ENCODE measurements at regions not wholly inside any gene's neighbourhood (a gene's known extent, or its start where the extent isn't known, plus 50 kb on each side); places are given as distances from the start of the nearest gene placed in this dataset.

DNA sequence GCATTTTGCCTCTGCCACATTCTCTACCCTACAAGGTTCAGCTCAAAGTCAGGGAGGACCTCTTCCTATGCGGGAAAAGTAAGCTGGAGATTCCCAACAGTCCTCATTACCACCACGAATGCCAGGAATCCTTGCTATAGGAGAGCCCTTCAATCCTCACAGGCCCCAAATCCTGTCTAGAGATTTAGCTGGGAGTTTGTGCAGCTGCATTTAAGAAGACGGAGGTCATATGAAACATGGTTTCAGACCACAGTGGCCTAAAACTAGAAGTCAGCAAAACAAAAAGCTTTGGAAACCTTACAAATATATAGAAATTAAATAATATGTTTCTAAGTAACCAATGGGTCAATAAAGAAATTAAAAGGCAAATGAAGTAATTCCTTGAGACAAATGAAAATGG, 415.3 kb upstream of the SETBP1 start:
- TF ChIP-seq, protein P1, sequence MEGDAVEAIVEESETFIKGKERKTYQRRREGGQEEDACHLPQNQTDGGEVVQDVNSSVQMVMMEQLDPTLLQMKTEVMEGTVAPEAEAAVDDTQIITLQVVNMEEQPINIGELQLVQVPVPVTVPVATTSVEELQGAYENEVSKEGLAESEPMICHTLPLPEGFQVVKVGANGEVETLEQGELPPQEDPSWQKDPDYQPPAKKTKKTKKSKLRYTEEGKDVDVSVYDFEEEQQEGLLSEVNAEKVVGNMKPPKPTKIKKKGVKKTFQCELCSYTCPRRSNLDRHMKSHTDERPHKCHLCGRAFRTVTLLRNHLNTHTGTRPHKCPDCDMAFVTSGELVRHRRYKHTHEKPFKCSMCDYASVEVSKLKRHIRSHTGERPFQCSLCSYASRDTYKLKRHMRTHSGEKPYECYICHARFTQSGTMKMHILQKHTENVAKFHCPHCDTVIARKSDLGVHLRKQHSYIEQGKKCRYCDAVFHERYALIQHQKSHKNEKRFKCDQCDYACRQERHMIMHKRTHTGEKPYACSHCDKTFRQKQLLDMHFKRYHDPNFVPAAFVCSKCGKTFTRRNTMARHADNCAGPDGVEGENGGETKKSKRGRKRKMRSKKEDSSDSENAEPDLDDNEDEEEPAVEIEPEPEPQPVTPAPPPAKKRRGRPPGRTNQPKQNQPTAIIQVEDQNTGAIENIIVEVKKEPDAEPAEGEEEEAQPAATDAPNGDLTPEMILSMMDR (IDR thresholded peaks at IDR 0.05) = no peak
- Histone ChIP-seq H3K36me3 (no peaks in the 10 kb centered on the region), H3K4me3 (no peak overlapping the region), H3K27me3 (replicated peaks; ENCODE audit: insufficient read depth) (no peaks in the 10 kb centered on the region), H3K9me3 (peaks cover 17% of the 10 kb centered on the region), H3K27ac (no peak overlapping the region), H3K4me1 (ENCODE audit: control insufficient read depth in 1 of 2, low read depth in 2 of 2) (no peaks in the 10 kb centered on the region)
- DNase-seq (ENCODE audit: low spot score) = no peak
- ATAC-seq (ENCODE audit: insufficient number of reproducible peaks, low FRiP score, low read depth) = no peak

DNA sequence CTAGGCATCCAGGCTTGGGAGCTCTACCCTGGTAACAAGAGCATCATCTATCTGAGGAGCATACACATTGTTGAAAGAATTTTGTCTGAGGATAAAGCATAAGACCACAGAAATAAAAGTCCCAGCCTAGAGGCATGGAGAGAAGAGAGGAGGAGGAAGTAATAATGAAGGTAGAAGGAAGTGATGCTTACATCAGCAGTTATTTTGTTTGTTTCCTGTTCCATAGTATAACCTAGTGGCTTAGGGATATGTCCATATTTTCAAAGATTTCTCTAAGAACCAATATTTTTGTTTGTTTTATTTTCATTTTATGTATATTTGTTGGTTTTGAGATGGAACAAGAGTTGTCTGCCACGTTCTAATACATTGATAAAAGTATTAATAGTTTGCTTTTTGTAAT, 407.4 kb upstream of the SETBP1 start:
- H3K27ac ChIP-seq = no peak overlapping the region
- H3K36me3 ChIP-seq = no peaks in the 10 kb centered on the region
- TF ChIP-seq, protein P1 (IDR thresholded peaks at IDR 0.05) = no peak
- no peaks in the 10 kb centered on the region for H3K27me3 ChIP-seq (replicated peaks; ENCODE audit: insufficient read depth)
- no peak for DNase-seq (ENCODE audit: low spot score)
- ATAC-seq (ENCODE audit: insufficient number of reproducible peaks, low FRiP score, low read depth) = no peak
- no peak overlapping the region for H3K4me3 ChIP-seq
- no peaks in the 10 kb centered on the region for H3K9me3 ChIP-seq
- H3K4me1 ChIP-seq (ENCODE audit: control insufficient read depth in 1 of 2, low read depth in 2 of 2) = no peaks in the 10 kb centered on the region

DNA sequence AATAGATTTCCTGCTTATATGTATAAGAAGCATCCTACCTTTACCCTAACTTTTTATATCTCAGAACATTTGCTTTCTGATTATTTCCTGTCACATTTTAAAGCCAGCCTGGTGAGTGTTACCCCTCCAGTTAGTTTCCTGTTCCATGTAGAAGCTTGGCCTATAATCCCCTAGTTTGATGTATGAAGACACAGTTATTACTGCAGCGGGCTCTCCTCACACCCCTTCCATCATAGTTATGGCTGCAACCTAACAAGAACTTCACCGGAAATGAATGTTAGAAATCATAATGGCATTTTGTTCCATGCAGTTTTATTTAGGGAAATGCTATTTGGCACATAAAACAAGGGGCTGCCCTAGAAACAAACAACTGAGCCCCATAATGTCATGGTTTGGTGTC, 400.2 kb upstream of the SETBP1 start:
- ATAC-seq (ENCODE audit: insufficient number of reproducible peaks, low FRiP score, low read depth) = no peak
- no peaks in the 10 kb centered on the region for H3K9me3 ChIP-seq
- H3K4me3 ChIP-seq = no peak overlapping the region
- no peaks in the 10 kb centered on the region for H3K36me3 ChIP-seq
- H3K27me3 ChIP-seq (replicated peaks; ENCODE audit: insufficient read depth) = no peaks in the 10 kb centered on the region
- H3K4me1 ChIP-seq (ENCODE audit: control insufficient read depth in 1 of 2, low read depth in 2 of 2) = no peaks in the 10 kb centered on the region
- H3K27ac ChIP-seq = no peak overlapping the region
- no peak for DNase-seq (ENCODE audit: low spot score)
- TF ChIP-seq, protein P1 (IDR thresholded peaks at IDR 0.05) = no peak

DNA sequence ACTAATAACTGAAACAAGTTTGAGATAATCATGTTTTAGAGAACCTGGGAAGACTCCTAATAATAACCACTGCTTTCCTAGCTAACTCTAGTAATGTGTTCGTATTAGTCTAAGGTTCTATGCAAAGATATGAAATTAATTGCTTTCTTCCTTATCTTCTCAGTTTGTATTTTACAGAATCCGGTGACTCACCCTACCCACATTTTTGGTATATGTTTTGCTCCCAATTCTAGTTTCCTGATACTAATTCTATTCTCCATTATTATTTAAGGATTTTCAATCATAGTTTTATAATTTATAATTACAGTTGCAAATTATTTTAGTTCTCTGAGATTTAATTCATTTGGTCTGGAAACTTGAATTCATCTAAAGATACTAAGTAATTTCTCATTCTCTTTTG, 394.6 kb upstream of the SETBP1 start:
- Histone ChIP-seq H3K36me3 (no peaks in the 10 kb centered on the region), H3K9me3 (no peaks in the 10 kb centered on the region), H3K4me1 (ENCODE audit: control insufficient read depth in 1 of 2, low read depth in 2 of 2) (no peaks in the 10 kb centered on the region), H3K4me3 (no peak overlapping the region), H3K27me3 (replicated peaks; ENCODE audit: insufficient read depth) (no peaks in the 10 kb centered on the region), H3K27ac (no peak overlapping the region)
- TF ChIP-seq, protein P1 (IDR thresholded peaks at IDR 0.05) = no peak
- ATAC-seq (ENCODE audit: insufficient number of reproducible peaks, low FRiP score, low read depth) (no peak), DNase-seq (ENCODE audit: low spot score) (no peak)

DNA sequence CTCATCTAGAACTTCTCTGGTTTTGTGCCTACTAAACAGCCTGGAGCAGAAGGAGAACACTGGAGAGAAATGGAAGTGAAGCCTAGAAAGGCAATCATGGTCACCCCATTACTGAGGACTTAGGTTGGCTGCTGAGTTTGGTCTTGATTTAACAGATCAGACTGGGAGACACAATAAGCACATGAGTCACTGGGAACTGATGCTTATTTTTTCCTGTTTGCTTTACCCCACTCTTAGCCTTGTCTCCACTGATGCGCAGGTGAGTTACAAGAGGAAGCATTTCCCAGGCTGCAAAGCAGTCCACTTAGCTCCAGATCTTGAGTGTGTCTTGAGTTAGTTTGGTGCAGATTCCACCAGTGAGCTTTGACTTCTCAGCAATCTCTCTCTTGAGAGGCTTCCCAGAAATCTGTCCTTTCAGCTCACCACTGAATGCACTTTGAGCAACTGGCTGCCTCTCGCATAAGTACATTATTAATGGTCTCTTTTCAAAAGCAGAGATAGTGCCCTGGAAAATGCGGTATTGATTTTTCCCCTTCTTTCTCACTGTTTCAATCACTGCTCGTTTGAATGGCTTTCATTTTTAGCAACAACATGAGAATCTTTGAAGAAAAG, 390.2 kb upstream of the SETBP1 start:
- Histone ChIP-seq H3K4me1 (ENCODE audit: control insufficient read depth in 1 of 2, low read depth in 2 of 2) (no peaks in the 10 kb centered on the region), H3K27ac (no peak overlapping the region), H3K4me3 (no peak overlapping the region), H3K9me3 (no peaks in the 10 kb centered on the region), H3K36me3 (no peaks in the 10 kb centered on the region), H3K27me3 (replicated peaks; ENCODE audit: insufficient read depth) (no peaks in the 10 kb centered on the region)
- TF ChIP-seq, protein P1 (IDR thresholded peaks at IDR 0.05) = no peak
- ATAC-seq (ENCODE audit: insufficient number of reproducible peaks, low FRiP score, low read depth) (no peak), DNase-seq (ENCODE audit: low spot score) (no peak)

All from thoracic aorta (tissue), 2 donors.